Mesodermal cell (in vitro differentiated cells): ENCODE measurements at regions not wholly inside any gene's neighbourhood (a gene's known extent, or its start where the extent isn't known, plus 50 kb on each side); places are given as distances from the start of the nearest gene placed in this dataset.

ENCODE experiments used
- H3K27ac ChIP-seq: 2 replicates; pipeline ENCODE4 v1.7.0; 2013; ENCODE audit warnings: mild to moderate bottlenecking, low read depth, low read length, moderate library complexity; ENCODE audit not compliant: severe bottlenecking
- H3K36me3 ChIP-seq: 2 replicates; pipeline ENCODE4 v1.7.1; 2013; ENCODE audit warnings: mild to moderate bottlenecking, low read length, moderate library complexity; ENCODE audit not compliant: control insufficient read depth, insufficient read depth
- H3K4me1 ChIP-seq: one replicate; pipeline ENCODE4 v1.7.1; 2013; ENCODE audit warnings: mild to moderate bottlenecking, low read length; ENCODE audit not compliant: insufficient read depth, control insufficient read depth, poor library complexity, severe bottlenecking
- H3K4me3 ChIP-seq: 2 replicates; pipeline ENCODE4 v1.7.0; 2013; ENCODE audit warnings: low read length, control low read depth, mild to moderate bottlenecking; ENCODE audit not compliant: insufficient read depth, poor library complexity, severe bottlenecking; ENCODE audit errors: extremely low read depth
- H3K9me3 ChIP-seq: 2 replicates; pipeline ENCODE4 v1.7.1; 2013; ENCODE audit warnings: mild to moderate bottlenecking, low read length, moderate library complexity; ENCODE audit not compliant: control insufficient read depth
- WGBS, 2 experiments: methylation state at CpG; one replicate each; pipeline ENCODE4 v1.1.5; 2013; ENCODE audit warnings: missing lambda C conversion rate in 2 of 2; ENCODE audit not compliant: insufficient coverage in 2 of 2; 5-methylcytosine and 5-hydroxymethylcytosine counted together

GRCh38 chr3:160162440-160162839, 62.8 kb upstream of the C3orf80 start:
- Histone ChIP-seq H3K4me3 (no peak overlapping the region), H3K36me3 (no peaks in the 10 kb centered on the region), H3K27ac (peak overlapping the region; percentile 67), H3K4me1 (peaks cover 6% of the 10 kb centered on the region), H3K9me3 (no peaks in the 10 kb centered on the region)
- 6 to 15% methylated on average over 5 of the region's 5 CpGs for WGBS, 2 experiments

GRCh38 chr3:160163229-160163878, 61.9 kb upstream of the C3orf80 start:
- Histone ChIP-seq H3K36me3 (no peaks in the 10 kb centered on the region), H3K27ac (peak overlapping the region; percentile 67), H3K4me1 (peaks cover 6% of the 10 kb centered on the region), H3K4me3 (no peak overlapping the region), H3K9me3 (no peaks in the 10 kb centered on the region)

DNA sequence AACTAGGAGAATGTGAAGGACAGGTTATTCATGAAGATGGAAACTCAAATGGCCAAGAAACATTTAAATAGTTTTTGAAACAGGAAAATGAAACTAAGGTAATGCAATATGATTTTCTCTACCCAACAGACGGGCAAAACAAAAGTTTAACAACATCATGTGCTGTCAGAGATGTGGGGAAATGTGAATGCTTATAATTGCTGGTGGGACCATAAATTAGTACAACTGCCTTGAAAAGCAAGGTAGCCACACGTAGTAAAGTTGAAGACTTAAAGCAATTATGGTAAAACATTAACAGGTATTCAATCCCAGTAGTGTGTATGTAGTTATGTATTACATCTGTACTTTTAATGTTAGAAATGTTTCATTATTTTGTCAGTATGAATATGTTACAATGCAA, 57.0 kb upstream of the C3orf80 start:
- WGBS, 2 experiments: no CpG with 5 or more reads among the region's 2 CpGs
- no peaks in the 10 kb centered on the region for H3K36me3 ChIP-seq
- H3K4me3 ChIP-seq: no peak overlapping the region
- no peak overlapping the region for H3K27ac ChIP-seq
- H3K4me1 ChIP-seq: peaks cover 10% of the 10 kb centered on the region
- no peaks in the 10 kb centered on the region for H3K9me3 ChIP-seq

GRCh38 chr3:160169139-160169976, 55.9 kb upstream of the C3orf80 start:
- H3K9me3 ChIP-seq: no peaks in the 10 kb centered on the region
- no peak overlapping the region for H3K4me3 ChIP-seq
- WGBS, 2 experiments: 91 to 95% methylated on average over 6 to 7 of the region's 7 CpGs
- H3K4me1 ChIP-seq: peaks cover 9% of the 10 kb centered on the region
- H3K27ac ChIP-seq: no peak overlapping the region
- H3K36me3 ChIP-seq: no peaks in the 10 kb centered on the region

- whole genome bisulfite sequencing, 2 experiments: 94 to 100% methylated on average over 2 to 3 of the region's 3 CpGs
- Histone ChIP-seq H3K36me3 (no peaks in the 10 kb centered on the region), H3K4me1 (peaks cover 9% of the 10 kb centered on the region), H3K27ac (no peak overlapping the region), H3K9me3 (no peaks in the 10 kb centered on the region), H3K4me3 (no peak overlapping the region)
These were observed 54.5 kb upstream of the C3orf80 start for GRCh38 chr3:160170409-160171370.

- Histone ChIP-seq H3K4me3 (no peak overlapping the region), H3K9me3 (no peaks in the 10 kb centered on the region), H3K36me3 (no peaks in the 10 kb centered on the region), H3K27ac (no peak overlapping the region), H3K4me1 (peaks cover 9% of the 10 kb centered on the region)
- WGBS, 2 experiments: 91 to 100% methylated on average over 2 to 3 of the region's 3 CpGs
These were observed 53.4 kb upstream of the C3orf80 start for GRCh38 chr3:160171813-160172212.

DNA sequence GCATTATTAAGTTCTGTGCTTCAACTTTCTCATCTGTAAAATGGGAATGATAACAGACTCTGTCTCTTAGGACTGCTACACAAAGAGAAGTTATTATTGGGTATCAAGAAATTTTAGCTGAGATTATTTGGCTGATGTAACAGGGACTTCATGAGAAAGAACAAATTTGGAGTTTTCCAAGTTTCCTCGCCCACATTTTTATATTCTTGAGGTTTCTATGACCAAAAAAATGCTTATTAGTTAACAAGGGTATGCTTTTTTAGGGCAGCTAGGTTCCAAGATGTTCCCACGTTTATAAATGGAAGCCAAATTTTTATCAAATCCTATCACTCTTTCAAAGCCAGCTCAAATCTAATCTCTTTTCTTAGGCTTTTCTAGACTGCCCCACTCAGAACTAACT, 50.6 kb upstream of the C3orf80 start:
- Histone ChIP-seq H3K36me3 (no peaks in the 10 kb centered on the region), H3K4me3 (no peak overlapping the region), H3K4me1 (peaks cover under 1% of the 10 kb centered on the region), H3K9me3 (no peaks in the 10 kb centered on the region), H3K27ac (no peak overlapping the region)
- 78 to 94% methylated on average over 1 to 2 of the region's 2 CpGs for WGBS, 2 experiments
